ENCODE measurements at regions not wholly inside any gene's neighbourhood (a gene's known extent, or its start where the extent isn't known, plus 50 kb on each side); places are given as distances from the start of the nearest gene placed in this dataset.
"Not testable (repeated sequence)": the region's sequence is repeated elsewhere in the genome, so short reads cannot be mapped to it uniquely, and the experiment has no call there.

- ATAC-seq (replicated peaks in 1 of 2) (no peak), DNase-seq (no peak)
- Mint-ChIP-seq H3K4me1 (ENCODE audit: low read depth) (no peaks in the 10 kb centered on the region), H3K27ac (no peak overlapping the region), H3K4me3 (no peak overlapping the region), H3K27me3 (ENCODE audit: low read depth) (peaks cover 13% of the 10 kb centered on the region), H3K9me3 (peaks cover 2 to 5% of the 10 kb centered on the region in 2 donors), H3K36me3 (ENCODE audit: insufficient read depth in 2 of 2) (peaks cover 0 to 2% of the 10 kb centered on the region in 2 donors)
These were observed 125.5 kb upstream of the PODXL start for GRCh38 chr7:131681961-131682360.

GRCh38 chr7:131679071-131679470 lies 122.6 kb upstream of the PODXL start:
- not testable (repeated sequence) for DNase-seq; H3K27ac Mint-ChIP-seq; H3K36me3 Mint-ChIP-seq (ENCODE audit: insufficient read depth in 2 of 2); ATAC-seq (replicated peaks in 1 of 2); H3K4me1 Mint-ChIP-seq (ENCODE audit: low read depth); H3K4me3 Mint-ChIP-seq; H3K9me3 Mint-ChIP-seq
- H3K27me3 Mint-ChIP-seq (ENCODE audit: low read depth), result peaks cover 14% of the 10 kb centered on the region

GRCh38 chr7:131676850-131677249 lies 120.4 kb upstream of the PODXL start:
- not testable (repeated sequence) for ATAC-seq (replicated peaks in 1 of 2); DNase-seq; H3K4me3 Mint-ChIP-seq; H3K9me3 Mint-ChIP-seq; H3K4me1 Mint-ChIP-seq (ENCODE audit: low read depth); H3K36me3 Mint-ChIP-seq (ENCODE audit: insufficient read depth in 2 of 2); H3K27ac Mint-ChIP-seq
- H3K27me3 Mint-ChIP-seq (ENCODE audit: low read depth), result peaks cover 22% of the 10 kb centered on the region

- H3K27me3 Mint-ChIP-seq (ENCODE audit: low read depth), result peaks cover 20% of the 10 kb centered on the region
- H3K36me3 Mint-ChIP-seq (ENCODE audit: insufficient read depth in 2 of 2), result no peaks in the 10 kb centered on the region
- no peaks in the 10 kb centered on the region for H3K9me3 Mint-ChIP-seq
- DNase-seq (no peak), ATAC-seq (replicated peaks in 1 of 2) (no peak)
- no peak overlapping the region for H3K27ac Mint-ChIP-seq
- H3K4me1 Mint-ChIP-seq (ENCODE audit: low read depth), result no peaks in the 10 kb centered on the region
- no peak overlapping the region for H3K4me3 Mint-ChIP-seq
These were observed 117.7 kb upstream of the PODXL start for GRCh38 chr7:131674131-131674530.

GRCh38 chr7:131673576-131673975 lies 117.1 kb upstream of the PODXL start:
- H3K4me3 Mint-ChIP-seq, result no peak overlapping the region
- no peaks in the 10 kb centered on the region for H3K36me3 Mint-ChIP-seq (ENCODE audit: insufficient read depth in 2 of 2)
- no peaks in the 10 kb centered on the region for H3K9me3 Mint-ChIP-seq
- H3K27ac Mint-ChIP-seq, result no peak overlapping the region
- DNase-seq, result no peak
- ATAC-seq (replicated peaks in 1 of 2), result no peak
- no peaks in the 10 kb centered on the region for H3K4me1 Mint-ChIP-seq (ENCODE audit: low read depth)
- peaks cover 20% of the 10 kb centered on the region for H3K27me3 Mint-ChIP-seq (ENCODE audit: low read depth)

GRCh38 chr7:131670406-131670805 lies 114.0 kb upstream of the PODXL start:
- no peak for ATAC-seq (replicated peaks in 1 of 2)
- H3K27me3 Mint-ChIP-seq (ENCODE audit: low read depth), result peaks cover 28% of the 10 kb centered on the region
- DNase-seq, result no peak
- H3K4me1 Mint-ChIP-seq (ENCODE audit: low read depth), result no peaks in the 10 kb centered on the region
- H3K36me3 Mint-ChIP-seq (ENCODE audit: insufficient read depth in 2 of 2), result no peaks in the 10 kb centered on the region
- no peak overlapping the region for H3K27ac Mint-ChIP-seq
- H3K4me3 Mint-ChIP-seq, result no peak overlapping the region
- no peaks in the 10 kb centered on the region for H3K9me3 Mint-ChIP-seq

- Mint-ChIP-seq H3K36me3 (ENCODE audit: insufficient read depth in 2 of 2) (no peaks in the 10 kb centered on the region), H3K4me3 (no peak overlapping the region), H3K4me1 (ENCODE audit: low read depth) (no peaks in the 10 kb centered on the region), H3K27ac (no peak overlapping the region), H3K9me3 (no peaks in the 10 kb centered on the region), H3K27me3 (ENCODE audit: low read depth) (peaks cover 17% of the 10 kb centered on the region)
- ATAC-seq (replicated peaks in 1 of 2), result no peak
- no peak for DNase-seq
These were observed 111.3 kb upstream of the PODXL start for GRCh38 chr7:131667699-131668098.

GRCh38 chr7:131665021-131665420 lies 108.6 kb upstream of the PODXL start:
- no peaks in the 10 kb centered on the region for H3K36me3 Mint-ChIP-seq (ENCODE audit: insufficient read depth in 2 of 2)
- H3K27ac Mint-ChIP-seq, result no peak overlapping the region
- H3K27me3 Mint-ChIP-seq (ENCODE audit: low read depth), result peaks cover 9% of the 10 kb centered on the region
- H3K9me3 Mint-ChIP-seq, result no peaks in the 10 kb centered on the region
- ATAC-seq (replicated peaks in 1 of 2) (no peak), DNase-seq (no peak)
- H3K4me1 Mint-ChIP-seq (ENCODE audit: low read depth), result no peaks in the 10 kb centered on the region
- H3K4me3 Mint-ChIP-seq, result no peak overlapping the region

DNA sequence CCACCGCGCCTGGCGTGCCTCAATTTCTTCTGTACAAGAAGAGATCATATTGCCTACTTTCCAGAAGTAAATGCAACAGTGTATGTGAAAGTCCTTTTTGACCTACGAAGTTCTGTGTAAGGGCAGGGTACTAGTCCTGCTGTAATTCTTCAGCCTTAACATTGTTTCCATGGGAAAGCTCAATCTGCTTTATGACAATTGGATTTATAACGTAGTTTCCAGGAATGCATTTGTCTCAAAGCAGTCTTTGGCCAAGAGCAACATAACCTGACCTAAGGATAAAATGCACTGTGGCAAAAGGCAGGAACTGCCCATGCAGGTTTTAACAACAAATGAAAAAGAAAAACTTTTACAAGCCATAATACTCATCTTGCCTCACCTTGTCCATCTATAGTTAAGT lies 108.1 kb upstream of the PODXL start:
- Mint-ChIP-seq H3K27ac (no peak overlapping the region), H3K36me3 (ENCODE audit: insufficient read depth in 2 of 2) (no peaks in the 10 kb centered on the region), H3K4me3 (no peak overlapping the region), H3K4me1 (ENCODE audit: low read depth) (no peaks in the 10 kb centered on the region), H3K9me3 (no peaks in the 10 kb centered on the region), H3K27me3 (ENCODE audit: low read depth) (peaks cover 9% of the 10 kb centered on the region)
- DNase-seq (no peak), ATAC-seq (replicated peaks in 1 of 2) (no peak)

GRCh38 chr7:131662301-131662873 lies 106.0 kb upstream of the PODXL start:
- H3K9me3 Mint-ChIP-seq; H3K36me3 Mint-ChIP-seq (ENCODE audit: insufficient read depth in 2 of 2); H3K4me1 Mint-ChIP-seq (ENCODE audit: low read depth); H3K27me3 Mint-ChIP-seq (ENCODE audit: low read depth); ATAC-seq (replicated peaks in 1 of 2); DNase-seq; H3K4me3 Mint-ChIP-seq; H3K27ac Mint-ChIP-seq: not testable (repeated sequence)

GRCh38 chr7:131657881-131658280 lies 101.5 kb upstream of the PODXL start:
- ATAC-seq (replicated peaks in 1 of 2) (no peak), DNase-seq (no peak)
- Mint-ChIP-seq H3K4me3 (no peak overlapping the region), H3K36me3 (ENCODE audit: insufficient read depth in 2 of 2) (no peaks in the 10 kb centered on the region), H3K27ac (no peak overlapping the region), H3K27me3 (ENCODE audit: low read depth) (no peaks in the 10 kb centered on the region), H3K9me3 (peaks cover 0 to 5% of the 10 kb centered on the region in 2 donors), H3K4me1 (ENCODE audit: low read depth) (no peaks in the 10 kb centered on the region)

DNA sequence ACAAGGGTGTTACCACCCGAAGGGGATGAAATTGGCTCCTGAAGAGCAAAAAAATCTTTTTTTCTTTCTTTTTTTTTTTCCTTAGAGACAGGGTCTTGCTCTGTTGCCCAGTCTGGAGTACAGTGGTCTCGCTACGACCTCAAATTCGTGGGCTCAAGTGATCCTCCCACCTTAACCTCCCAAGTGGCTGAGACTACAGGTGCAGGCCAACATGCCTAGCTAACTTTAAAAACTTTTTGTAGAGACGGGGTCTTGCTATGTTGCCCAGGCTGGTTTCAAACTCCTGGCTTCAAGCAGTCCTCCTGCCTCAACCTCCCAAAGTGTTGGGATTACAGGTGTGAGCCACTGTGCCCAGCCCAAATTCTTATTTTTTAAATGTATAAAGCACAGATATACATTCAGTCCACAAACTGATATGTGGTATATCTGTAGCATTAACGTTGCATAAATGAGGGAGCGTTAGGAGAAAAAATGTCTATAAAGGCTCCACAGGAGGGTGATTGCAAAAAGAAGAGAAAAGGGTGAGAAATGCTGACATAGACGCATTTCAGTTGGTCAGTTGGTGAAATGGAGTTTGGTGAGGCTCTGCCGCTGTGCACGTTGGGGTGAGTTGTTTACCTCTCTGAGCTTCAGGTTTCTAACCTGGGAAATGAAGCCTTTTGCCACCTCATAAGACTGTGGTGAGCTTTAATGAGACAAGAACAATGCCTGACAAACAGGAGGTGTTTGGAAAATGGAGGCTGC lies 100.7 kb upstream of the PODXL start:
- Mint-ChIP-seq H3K4me3 (no peak overlapping the region), H3K4me1 (ENCODE audit: low read depth) (no peaks in the 10 kb centered on the region), H3K27me3 (ENCODE audit: low read depth) (no peaks in the 10 kb centered on the region), H3K9me3 (peaks cover 0 to 5% of the 10 kb centered on the region in 2 donors), H3K27ac (no peak overlapping the region), H3K36me3 (ENCODE audit: insufficient read depth in 2 of 2) (no peaks in the 10 kb centered on the region)
- DNase-seq, result no peak
- ATAC-seq (replicated peaks in 1 of 2), result no peak

- Mint-ChIP-seq H3K4me1 (ENCODE audit: low read depth) (no peaks in the 10 kb centered on the region), H3K9me3 (peaks cover 0 to 5% of the 10 kb centered on the region in 2 donors), H3K36me3 (ENCODE audit: insufficient read depth in 2 of 2) (no peaks in the 10 kb centered on the region), H3K27me3 (ENCODE audit: low read depth) (no peaks in the 10 kb centered on the region), H3K27ac (no peak overlapping the region), H3K4me3 (no peak overlapping the region)
- no peak for ATAC-seq (replicated peaks in 1 of 2)
- DNase-seq, result no peak
These were observed 99.4 kb upstream of the PODXL start for GRCh38 chr7:131655866-131656265.

DNA sequence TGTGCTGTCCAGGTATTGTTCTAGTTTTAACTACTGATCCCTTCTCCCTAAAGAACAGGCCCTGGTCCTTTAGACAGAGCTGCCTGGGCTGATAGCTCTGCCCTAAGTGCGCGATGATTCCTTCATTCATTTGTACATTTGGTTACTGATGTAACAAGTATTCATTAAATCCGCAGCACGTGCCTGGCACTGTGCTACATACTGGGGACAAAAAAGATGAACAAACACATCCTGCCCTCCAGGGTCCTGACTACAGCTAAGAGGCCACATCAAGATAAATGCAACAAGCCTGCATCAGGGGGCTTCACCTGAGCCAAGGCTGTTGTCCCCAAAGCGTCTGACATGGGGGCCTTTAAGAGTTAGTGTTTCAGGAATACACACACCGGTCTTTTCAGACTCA lies 99.0 kb upstream of the PODXL start:
- Mint-ChIP-seq H3K4me1 (ENCODE audit: low read depth) (no peaks in the 10 kb centered on the region), H3K36me3 (ENCODE audit: insufficient read depth in 2 of 2) (no peaks in the 10 kb centered on the region), H3K4me3 (no peak overlapping the region), H3K9me3 (peaks cover 0 to 5% of the 10 kb centered on the region in 2 donors), H3K27ac (no peak overlapping the region), H3K27me3 (ENCODE audit: low read depth) (no peaks in the 10 kb centered on the region)
- DNase-seq (no peak), ATAC-seq (replicated peaks in 1 of 2) (no peak)
